Sigmoid colon (tissue), 6 donors: ENCODE measurements at regions not wholly inside any gene's neighbourhood (a gene's known extent, or its start where the extent isn't known, plus 50 kb on each side); places are given as distances from the start of the nearest gene placed in this dataset.

Source experiments
- DNase-seq: peaks from one replicate; pipeline ENCODE4 v3.0.0-alpha.2; 2019
- H3K27ac ChIP-seq, 4 donors: fragments of 200-600 bp; sonication (generic); one replicate each; pipeline ENCODE4 v1.5.1; 2016 to 2019; ENCODE audit warnings: mild to moderate bottlenecking in 1 of 4
- H3K27me3 ChIP-seq, 3 donors: fragments of 200-600 bp; sonication (generic); one replicate each; pipeline ENCODE4 v1.5.1; 2019; ENCODE audit warnings: mild to moderate bottlenecking in 1 of 3
- H3K36me3 ChIP-seq, 4 donors: fragments of 200-600 bp; sonication (generic); one replicate each; pipeline ENCODE4 v1.5.1; 2016 to 2019
- H3K4me1 ChIP-seq, 4 donors: fragments of 200-600 bp; sonication (generic); one replicate each; pipeline ENCODE4 v1.5.1; 2017 to 2019
- H3K4me3 ChIP-seq, 4 donors: fragments of 200-600 bp; sonication (generic); one replicate each; pipeline ENCODE4 v1.5.1; 2017 to 2019; ENCODE audit warnings: mild to moderate bottlenecking in 2 of 4, moderate library complexity in 1 of 4
- H3K9me3 ChIP-seq, 4 donors: fragments of 200-600 bp in 3 of 4; sonication (generic) in 3 of 4; one replicate each; pipeline versions ENCODE4 v1.5.1 to v1.6.1; 2013 to 2019
- CTCF ChIP-seq, 4 experiments: fragments of 450-650 bp in 3 of 4; fragments of 200-600 bp in 1 of 4; IDR thresholded peaks; one replicate each; pipeline ENCODE4 v1.5.1; 2016 to 2019; ENCODE audit warnings: antibody characterized with exemption in 4 of 4, mild to moderate bottlenecking in 3 of 4, moderate library complexity in 2 of 4
- EP300 ChIP-seq, 4 donors: sonication (generic); formaldehyde crosslinking; IDR thresholded peaks; one replicate each; pipeline ENCODE4 v1.6.1; 2017; ENCODE audit warnings: antibody characterized with exemption in 4 of 4
- POLR2A ChIP-seq, 2 donors: fragments of 450-650 bp; IDR thresholded peaks; one replicate each; pipeline ENCODE4 v1.6.1; 2016; ENCODE audit warnings: antibody characterized with exemption in 2 of 2, mild to moderate bottlenecking in 2 of 2, moderate library complexity in 2 of 2
- POLR2AphosphoS5 ChIP-seq, 4 donors: sonication (generic); formaldehyde crosslinking; IDR thresholded peaks; one replicate each; pipeline ENCODE4 v1.6.1; 2017; ENCODE audit warnings: antibody characterized with exemption in 4 of 4
- WGBS, 2 donors: extraction: QIAGEN DNeasy Blood & Tissue Kit; methylation state at CpG; one replicate each; pipeline ENCODE4 v1.1.7; 2013; 5-methylcytosine and 5-hydroxymethylcytosine counted together
- intact Hi-C: fragments of 100-400 bp; cut with DNase I; formaldehyde crosslinking; loops from one replicate; pipeline ENCODE4 v1.15.1; 2023
- donor health status: healthy with polysubstance abuse.
- donor health status: healthy.

DNA sequence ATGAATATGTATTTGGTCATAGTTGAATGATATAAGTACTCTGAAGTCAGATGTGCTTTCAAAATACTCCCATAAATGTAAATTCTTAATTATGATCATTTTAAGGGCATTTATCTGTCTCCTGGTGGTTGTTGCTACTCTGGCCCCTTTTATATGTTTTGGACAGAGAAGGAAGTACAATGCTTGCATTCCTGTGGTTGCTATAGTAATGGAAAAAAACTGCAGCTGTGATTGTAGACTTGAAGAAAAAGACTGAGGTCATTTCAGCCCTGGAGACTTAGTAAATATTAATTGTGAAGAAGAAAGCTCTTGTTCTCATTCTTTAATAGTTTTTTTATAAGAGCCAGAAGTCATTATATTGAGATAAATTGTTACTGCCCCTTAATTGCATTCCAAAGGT is 70.2 kb upstream of the FERD3L start:
- H3K27ac ChIP-seq, result no peak overlapping the region
- DNase-seq, result no peak
- TF ChIP-seq CTCF (IDR thresholded peaks at IDR 0.05) (no peak), POLR2A (IDR thresholded peaks at IDR 0.05) (no peak), EP300 (IDR thresholded peaks at IDR 0.05) (no peak), POLR2AphosphoS5 (IDR thresholded peaks at IDR 0.05) (no peak)

DNA sequence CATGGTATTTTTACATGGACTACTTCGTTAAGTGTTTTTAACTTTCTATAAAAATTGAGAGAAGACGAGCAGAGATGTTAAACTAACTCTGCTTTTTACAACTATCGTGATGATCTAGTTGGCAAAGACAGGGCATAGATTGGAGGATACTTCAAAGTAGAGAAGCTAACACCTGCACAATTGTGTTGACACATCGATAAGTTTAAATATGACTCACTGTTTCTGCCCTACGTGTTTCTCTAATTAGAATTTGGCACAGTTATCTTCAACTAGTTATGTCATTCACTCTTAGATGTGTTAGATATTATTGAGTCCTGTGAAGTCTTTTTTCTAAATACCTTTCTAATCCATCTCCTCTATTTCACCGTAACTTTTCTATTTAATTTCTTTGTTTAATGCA is 68.5 kb upstream of the FERD3L start:
- no peaks in the 10 kb centered on the region for H3K36me3 ChIP-seq
- no peaks in the 10 kb centered on the region for H3K4me1 ChIP-seq
- H3K9me3 ChIP-seq, result no peaks in the 10 kb centered on the region
- no peak for DNase-seq
- WGBS, 2 donors, result 69 to 77% methylated on average over 6 of the region's 6 CpGs
- intact Hi-C loops, result no loop called here
- H3K4me3 ChIP-seq, result no peak overlapping the region
- H3K27me3 ChIP-seq, result no peaks in the 10 kb centered on the region
- no peak overlapping the region for H3K27ac ChIP-seq
- TF ChIP-seq POLR2AphosphoS5 (IDR thresholded peaks at IDR 0.05) (no peak), CTCF (IDR thresholded peaks at IDR 0.05) (no peak), EP300 (IDR thresholded peaks at IDR 0.05) (no peak), POLR2A (IDR thresholded peaks at IDR 0.05) (no peak)

More for the DNA sequence above, 70.2 kb upstream of the FERD3L start:
- Histone ChIP-seq H3K4me1 (no peaks in the 10 kb centered on the region), H3K4me3 (no peak overlapping the region), H3K9me3 (no peaks in the 10 kb centered on the region), H3K27me3 (no peaks in the 10 kb centered on the region), H3K36me3 (no peaks in the 10 kb centered on the region)
- intact Hi-C loops, result no loop called here

- H3K27ac ChIP-seq, result no peak overlapping the region
- H3K9me3 ChIP-seq, result no peaks in the 10 kb centered on the region
- intact Hi-C loops, result no loop called here
- no peak overlapping the region for H3K4me3 ChIP-seq
- no peaks in the 10 kb centered on the region for H3K27me3 ChIP-seq
- no peaks in the 10 kb centered on the region for H3K4me1 ChIP-seq
- no peaks in the 10 kb centered on the region for H3K36me3 ChIP-seq
- WGBS, 2 donors, result 20 to 46% methylated on average over 5 of the region's 5 CpGs
- DNase-seq, result no peak
- TF ChIP-seq POLR2A (IDR thresholded peaks at IDR 0.05), result no peak
- TF ChIP-seq CTCF (IDR thresholded peaks at IDR 0.05), result no peak
- no peak for TF ChIP-seq EP300 (IDR thresholded peaks at IDR 0.05)
- no peak for TF ChIP-seq POLR2AphosphoS5 (IDR thresholded peaks at IDR 0.05)
Observed at GRCh38 chr7:19210893-19211413, 65.7 kb upstream of the FERD3L start.

GRCh38 chr7:19209166-19209696 is 64.0 kb upstream of the FERD3L start:
- Histone ChIP-seq H3K36me3 (no peaks in the 10 kb centered on the region), H3K4me1 (no peaks in the 10 kb centered on the region), H3K27me3 (no peaks in the 10 kb centered on the region), H3K9me3 (no peaks in the 10 kb centered on the region), H3K4me3 (no peak overlapping the region), H3K27ac (no peak overlapping the region)
- WGBS, 2 donors, result 65 to 79% methylated on average over 1 of the region's 1 CpG
- intact Hi-C loops, result no loop called here
- TF ChIP-seq POLR2AphosphoS5 (IDR thresholded peaks at IDR 0.05), result no peak
- no peak for TF ChIP-seq CTCF (IDR thresholded peaks at IDR 0.05)
- TF ChIP-seq EP300 (IDR thresholded peaks at IDR 0.05), result no peak
- no peak for DNase-seq

DNA sequence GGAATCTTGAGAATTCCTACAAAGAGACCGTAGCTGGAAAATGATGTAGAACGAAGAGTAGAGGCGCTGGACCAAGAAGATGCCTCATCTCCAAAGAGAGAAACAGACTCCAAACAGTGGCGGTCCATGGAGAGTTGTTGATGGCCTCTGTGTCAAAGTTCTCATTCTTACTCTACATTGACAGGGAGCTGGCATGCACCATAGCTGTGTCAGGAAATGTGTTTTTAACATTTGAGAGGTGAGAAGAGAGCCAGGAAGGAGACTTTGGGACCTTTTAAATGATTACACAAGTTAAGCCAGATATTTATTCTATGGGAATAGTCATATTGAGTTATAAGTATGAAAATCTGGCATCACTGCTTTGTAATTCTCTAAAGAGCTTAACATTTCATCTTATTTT is 61.5 kb upstream of the FERD3L start:
- H3K9me3 ChIP-seq, result no peaks in the 10 kb centered on the region
- no peak for TF ChIP-seq POLR2AphosphoS5 (IDR thresholded peaks at IDR 0.05)
- TF ChIP-seq CTCF (IDR thresholded peaks at IDR 0.05), result no peak
- TF ChIP-seq EP300 (IDR thresholded peaks at IDR 0.05), result no peak
- no peak for TF ChIP-seq POLR2A (IDR thresholded peaks at IDR 0.05)
- WGBS, 2 donors, result 84 to 93% methylated on average over 4 of the region's 4 CpGs
- H3K27ac ChIP-seq, result no peak overlapping the region
- no peaks in the 10 kb centered on the region for H3K4me1 ChIP-seq
- H3K4me3 ChIP-seq, result no peak overlapping the region
- no peak for DNase-seq
- intact Hi-C loops, result no loop called here
- H3K36me3 ChIP-seq, result no peaks in the 10 kb centered on the region
- H3K27me3 ChIP-seq, result no peaks in the 10 kb centered on the region
